NB4 (cell line): ENCODE measurements at regions not wholly inside any gene's neighbourhood (a gene's known extent, or its start where the extent isn't known, plus 50 kb on each side); places are given as distances from the start of the nearest gene placed in this dataset.

Source experiments
- CTCF ChIP-seq: IDR thresholded peaks from one replicate; pipeline ENCODE4 v1.5.1; 2012; ENCODE audit warnings: low read depth, low read length
- MAX ChIP-seq: IDR thresholded peaks from 2 replicates; pipeline ENCODE4 v1.6.1; 2011; ENCODE audit warnings: low read depth, low read length
- MYC ChIP-seq: IDR thresholded peaks from 2 replicates; pipeline ENCODE4 v1.6.1; 2011; ENCODE audit warnings: low read depth, low read length
- POLR2A ChIP-seq: IDR thresholded peaks from 2 replicates; pipeline ENCODE4 v1.6.1; 2011; ENCODE audit warnings: mild to moderate bottlenecking; ENCODE audit not compliant: insufficient read length; ENCODE audit errors: extremely low read depth

- TF ChIP-seq CTCF (no peak), POLR2A (no peak), MAX (no peak), MYC (no peak)
These were observed 76.9 kb upstream of the YWHAQ start for GRCh38 chr2:9707611-9708160.
